Hepatocyte (in vitro differentiated cells): ENCODE measurements at regions not wholly inside any gene's neighbourhood (a gene's known extent, or its start where the extent isn't known, plus 50 kb on each side); places are given as distances from the start of the nearest gene placed in this dataset.
"Not testable (repeated sequence)": the region's sequence is repeated elsewhere in the genome, so short reads cannot be mapped to it uniquely, and the experiment has no call there.

ENCODE experiments used
- DNase-seq: peaks from one replicate; pipeline ENCODE4 v3.0.0-alpha.2; 2016; ENCODE audit warnings: low spot score
- H2AFZ ChIP-seq: fragments of 200-600 bp; sonication (generic); 2 replicates; pipeline ENCODE4 v1.6.0; 2016; ENCODE audit warnings: antibody characterized with exemption, mild to moderate bottlenecking
- H3K27ac ChIP-seq: fragments of 200-600 bp; sonication (generic); 2 replicates; pipeline ENCODE4 v1.5.1; 2016; ENCODE audit warnings: mild to moderate bottlenecking
- H3K27me3 ChIP-seq: fragments of 200-600 bp; sonication (generic); 2 replicates; pipeline ENCODE4 v1.6.1; 2016
- H3K36me3 ChIP-seq: fragments of 200-600 bp; sonication (generic); replicated peaks from 2 replicates; pipeline ENCODE4 v1.5.1; 2016; ENCODE audit warnings: low read depth; ENCODE audit not compliant: insufficient read depth
- H3K4me1 ChIP-seq: fragments of 200-600 bp; sonication (generic); 2 replicates; pipeline ENCODE4 v1.5.1; 2016; ENCODE audit warnings: mild to moderate bottlenecking, moderate library complexity; ENCODE audit not compliant: insufficient read depth
- H3K4me2 ChIP-seq: fragments of 200-600 bp; sonication (generic); 2 replicates; pipeline ENCODE4 v1.6.0; 2016
- H3K4me3 ChIP-seq: fragments of 200-600 bp; sonication (generic); 2 replicates; pipeline ENCODE4 v1.5.1; 2016; ENCODE audit warnings: mild to moderate bottlenecking
- H3K79me2 ChIP-seq: fragments of 200-600 bp; sonication (generic); 2 replicates; pipeline ENCODE4 v1.6.0; 2017; ENCODE audit warnings: mild to moderate bottlenecking
- H3K9me2 ChIP-seq: fragments of 200-600 bp; sonication (generic); replicated peaks from 2 replicates; pipeline ENCODE4 v1.6.0; 2017; ENCODE audit warnings: mild to moderate bottlenecking; ENCODE audit not compliant: insufficient read depth
- H3K9me3 ChIP-seq: fragments of 200-600 bp; sonication (generic); 2 replicates; pipeline ENCODE4 v1.5.1; 2016; ENCODE audit warnings: low read depth, mild to moderate bottlenecking
- H4K20me1 ChIP-seq: fragments of 200-600 bp; sonication (generic); 2 replicates; pipeline ENCODE4 v1.6.0; 2016; ENCODE audit warnings: mild to moderate bottlenecking; ENCODE audit not compliant: insufficient read depth, poor library complexity, severe bottlenecking
- CTCF ChIP-seq: fragments of 200-600 bp; sonication (generic); IDR thresholded peaks from 2 replicates; pipeline ENCODE4 v1.5.1; 2016; ENCODE audit warnings: antibody characterized with exemption, mild to moderate bottlenecking; ENCODE audit not compliant: poor library complexity
- EZH2 ChIP-seq: fragments of 200-600 bp; sonication (generic); IDR thresholded peaks from 2 replicates; pipeline ENCODE4 v1.6.1; 2016; ENCODE audit warnings: antibody characterized with exemption, mild to moderate bottlenecking, borderline replicate concordance
- EZH2phosphoT487 ChIP-seq: fragments of 200-600 bp; sonication (generic); IDR thresholded peaks from one replicate; pipeline ENCODE4 v1.6.1; 2018; ENCODE audit warnings: antibody characterized with exemption, mild to moderate bottlenecking, low read depth, moderate library complexity; ENCODE audit not compliant: unreplicated experiment, severe bottlenecking
- WGBS: methylation state at CpG from one replicate; pipeline ENCODE4 v1.1.6; 2016; ENCODE audit warnings: low lambda C conversion rate; ENCODE audit errors: missing lambda C conversion rate; 5-methylcytosine and 5-hydroxymethylcytosine counted together

- Histone ChIP-seq H4K20me1 (no peaks in the 10 kb centered on the region), H3K4me2 (peak overlapping the region; percentile 70), H3K4me3 (no peak overlapping the region), H3K9me2 (no peaks in the 10 kb centered on the region), H3K4me1 (no peaks in the 10 kb centered on the region), H3K27ac (no peak overlapping the region), H3K36me3 (no peaks in the 10 kb centered on the region), H2AFZ (no peak overlapping the region), H3K79me2 (no peaks in the 10 kb centered on the region), H3K27me3 (no peaks in the 10 kb centered on the region), H3K9me3 (no peaks in the 10 kb centered on the region)
- WGBS = 6% methylated on average over 14 of the region's 15 CpGs
- DNase-seq = no peak
- TF ChIP-seq EZH2phosphoT487 (no peak), CTCF (no peak), EZH2 (no peak)
Observed at GRCh38 chr6:26754212-26754611, 94.7 kb upstream of the ZNF322 start.

GRCh38 chr6:26754801-26755200 lies 95.3 kb upstream of the ZNF322 start:
- H3K36me3 ChIP-seq, H3K4me3 ChIP-seq, DNase-seq, H4K20me1 ChIP-seq, H3K4me1 ChIP-seq, H3K9me3 ChIP-seq, H3K27ac ChIP-seq, H2AFZ ChIP-seq, H3K79me2 ChIP-seq, H3K27me3 ChIP-seq, H3K9me2 ChIP-seq: not testable (repeated sequence)
- 4% methylated on average over 11 of the region's 20 CpGs for WGBS
- H3K4me2 ChIP-seq = peak overlapping the region; percentile 70

- H3K79me2 ChIP-seq, H3K9me2 ChIP-seq, H3K27me3 ChIP-seq, H4K20me1 ChIP-seq, H3K9me3 ChIP-seq, DNase-seq, H3K4me1 ChIP-seq, H3K36me3 ChIP-seq, H3K27ac ChIP-seq, H2AFZ ChIP-seq, H3K4me3 ChIP-seq: not testable (repeated sequence)
- peak overlapping the region; percentile 34 for H3K4me2 ChIP-seq
- WGBS = 2% methylated on average over 27 of the region's 29 CpGs
Observed at GRCh38 chr6:26756067-26756805, 96.7 kb upstream of the ZNF322 start.

GRCh38 chr6:26766203-26766902 lies 106.8 kb upstream of the ZNF322 start:
- H3K79me2 ChIP-seq, H3K27me3 ChIP-seq, DNase-seq, H4K20me1 ChIP-seq, H3K9me2 ChIP-seq, H2AFZ ChIP-seq, H3K9me3 ChIP-seq, H3K27ac ChIP-seq, H3K4me3 ChIP-seq, H3K4me1 ChIP-seq, H3K36me3 ChIP-seq, H3K4me2 ChIP-seq: not testable (repeated sequence)
- no CpG with 5 or more reads among the region's 36 CpGs for WGBS

GRCh38 chr6:26770941-26771666 lies 111.6 kb upstream of the ZNF322 start:
- WGBS = no CpG with 5 or more reads among the region's 31 CpGs
- not testable (repeated sequence) for H3K4me1 ChIP-seq, H3K36me3 ChIP-seq, H2AFZ ChIP-seq, H3K79me2 ChIP-seq, H4K20me1 ChIP-seq, H3K9me2 ChIP-seq, H3K4me3 ChIP-seq, DNase-seq, H3K27ac ChIP-seq, H3K9me3 ChIP-seq, H3K27me3 ChIP-seq, H3K4me2 ChIP-seq

GRCh38 chr6:26773414-26773813 lies 113.9 kb upstream of the ZNF322 start:
- not testable (repeated sequence) for DNase-seq, H3K79me2 ChIP-seq, H3K4me3 ChIP-seq, H2AFZ ChIP-seq, H3K36me3 ChIP-seq, H3K9me3 ChIP-seq, H3K4me1 ChIP-seq, H3K4me2 ChIP-seq, H4K20me1 ChIP-seq, H3K9me2 ChIP-seq, H3K27me3 ChIP-seq, H3K27ac ChIP-seq
- no CpG with 5 or more reads among the region's 12 CpGs for WGBS

GRCh38 chr6:26780563-26780962 lies 121.0 kb upstream of the ZNF322 start:
- not testable (repeated sequence) for H3K27me3 ChIP-seq, H3K4me3 ChIP-seq, H3K4me1 ChIP-seq, H3K9me2 ChIP-seq, DNase-seq, H3K36me3 ChIP-seq, H3K79me2 ChIP-seq, H3K9me3 ChIP-seq, H4K20me1 ChIP-seq, H3K27ac ChIP-seq, H3K4me2 ChIP-seq, H2AFZ ChIP-seq
- no CpG with 5 or more reads among the region's 21 CpGs for WGBS
